Endothelial cell of umbilical vein (primary cell): ENCODE measurements at regions not wholly inside any gene's neighbourhood (a gene's known extent, or its start where the extent isn't known, plus 50 kb on each side); places are given as distances from the start of the nearest gene placed in this dataset.
"Not testable (repeated sequence)": the region's sequence is repeated elsewhere in the genome, so short reads cannot be mapped to it uniquely, and the experiment has no call there.

Source experiments
- BruUV-seq: library from RNA; stranded (reverse); fragments of 400-500 nt; replicated peaks from 2 replicates; lab custom pipeline; 2021; lab: Mats Ljungman, UMichigan
- CTCF ChIA-PET: fragments of 300-600, 350-600 bp; sonication (Branson Sonifier 250); formaldehyde crosslinking; loops from one replicate; lab custom pipeline; 2021; ENCODE audit warnings: antibody characterized with exemption, inconsistent platforms; lab: Charles Lee
- POLR2A ChIA-PET: fragments of 300-600, 350-600 bp; sonication (Branson Sonifier 250); formaldehyde crosslinking; loops from one replicate; lab custom pipeline; 2021; ENCODE audit warnings: antibody characterized with exemption, inconsistent platforms; lab: Charles Lee
- DNase-seq: peaks from one replicate; pipeline ENCODE4 v3.0.0-alpha.2; 2011; ENCODE audit warnings: low read depth, low spot score
- FAIRE-seq: peaks from 2 replicates; lab custom pipeline; 2011; peaks lifted over from hg19 to GRCh38; lab: Jason Lieb, UNC
- H2AFZ ChIP-seq: 2 replicates; pipeline ENCODE4 v1.6.0; 2012; ENCODE audit warnings: low read depth, low read length, control low read depth, inconsistent platforms
- H3K27ac ChIP-seq: 2 replicates; pipeline ENCODE4 v1.5.1; 2011; ENCODE audit warnings: low read depth, mild to moderate bottlenecking, control low read depth, low read length, moderate library complexity; ENCODE audit not compliant: insufficient read depth
- H3K27me3 ChIP-seq, 2 experiments: 2 replicates each; pipeline versions ENCODE4 v1.6.0 to v1.6.1; 2011; ENCODE audit warnings: low read length in 2 of 2, mixed read lengths in 1 of 2; ENCODE audit not compliant: control insufficient read depth in 2 of 2, insufficient read depth in 2 of 2
- H3K36me3 ChIP-seq, 2 experiments: 2 replicates in 1 of 2; 3 replicates in 1 of 2; pipeline ENCODE4 v1.5.1; 2011; ENCODE audit warnings: low read length in 2 of 2, mild to moderate bottlenecking in 1 of 2, moderate library complexity in 1 of 2; ENCODE audit not compliant: control insufficient read depth in 2 of 2, insufficient read depth in 2 of 2; ENCODE audit errors: extremely low read depth in 1 of 2
- H3K4me1 ChIP-seq: 3 replicates; pipeline ENCODE4 v1.5.1; 2011; ENCODE audit warnings: mild to moderate bottlenecking, low read length; ENCODE audit not compliant: control insufficient read depth, insufficient read depth; ENCODE audit errors: extremely low read depth
- H3K4me2 ChIP-seq: 2 replicates; pipeline ENCODE4 v1.6.1; 2011; ENCODE audit warnings: low read length, control low read depth, mixed read lengths; ENCODE audit not compliant: insufficient read depth
- H3K4me3 ChIP-seq, 3 experiments: fragments of 200-600 bp in 1 of 3; sonication (generic), shearing (Covaris generic) in 1 of 3; replicated peaks in 1 of 3; 2 replicates each; pipeline ENCODE4 v1.5.1; 2011 to 2016; ENCODE audit warnings: control low read depth in 3 of 3, low read length in 3 of 3, mild to moderate bottlenecking in 2 of 3, inconsistent platforms in 1 of 3, low read depth in 1 of 3, moderate library complexity in 1 of 3; ENCODE audit not compliant: insufficient read depth in 1 of 3
- H3K79me2 ChIP-seq: 2 replicates; pipeline ENCODE4 v1.6.0; 2012; ENCODE audit warnings: low read length, inconsistent platforms; ENCODE audit not compliant: control insufficient read depth, insufficient read depth
- H3K9ac ChIP-seq: replicated peaks from 2 replicates; pipeline ENCODE3; 2011; ENCODE audit warnings: low read length, control low read depth; ENCODE audit not compliant: insufficient read depth; ENCODE audit errors: extremely low read depth
- H3K9me1 ChIP-seq: replicated peaks from 3 replicates; pipeline ENCODE4 v1.6.0; 2011; ENCODE audit warnings: mild to moderate bottlenecking, low read length; ENCODE audit not compliant: control insufficient read depth, insufficient read depth; ENCODE audit errors: extremely low read depth
- H3K9me3 ChIP-seq: replicated peaks from 2 replicates; pipeline ENCODE4 v1.5.1; 2012; ENCODE audit warnings: low read length, inconsistent platforms; ENCODE audit not compliant: control insufficient read depth, insufficient read depth
- H4K20me1 ChIP-seq: replicated peaks from 2 replicates; pipeline ENCODE3; 2011; ENCODE audit warnings: mild to moderate bottlenecking, low read length; ENCODE audit not compliant: control insufficient read depth, insufficient read depth; ENCODE audit errors: extremely low read depth
- EZH2 ChIP-seq: IDR thresholded peaks from 2 replicates; pipeline ENCODE4 v1.6.1; 2012; ENCODE audit warnings: borderline replicate concordance, low read depth, mild to moderate bottlenecking, moderate library complexity, low read length, inconsistent platforms; ENCODE audit not compliant: severe bottlenecking
- FOS ChIP-seq: IDR thresholded peaks from 2 replicates; pipeline ENCODE4 v1.6.1; 2011; ENCODE audit warnings: mild to moderate bottlenecking, low read length, moderate library complexity, borderline replicate concordance; ENCODE audit not compliant: insufficient read depth
- GATA2 ChIP-seq: IDR thresholded peaks from 2 replicates; pipeline ENCODE4 v1.7.0; 2011; ENCODE audit warnings: low read depth, mild to moderate bottlenecking, moderate library complexity, mixed read lengths, low read length; ENCODE audit not compliant: insufficient read length, insufficient read depth
- JUN ChIP-seq: IDR thresholded peaks from 2 replicates; pipeline ENCODE4 v1.6.1; 2011; ENCODE audit warnings: borderline replicate concordance, low read depth; ENCODE audit not compliant: insufficient read length, insufficient read depth
- MYC ChIP-seq: IDR thresholded peaks from one replicate; pipeline ENCODE4 v1.6.1; 2011; ENCODE audit warnings: mild to moderate bottlenecking, low read depth, low read length
- POLR2A ChIP-seq: IDR thresholded peaks from 2 replicates; pipeline ENCODE4 v1.6.1; 2012; ENCODE audit warnings: low read depth, mild to moderate bottlenecking, control low read depth, low read length
- POLR2AphosphoS5 ChIP-seq: IDR thresholded peaks from 2 replicates; pipeline ENCODE4 v1.6.1; 2012; ENCODE audit warnings: low read depth, mild to moderate bottlenecking, control low read depth, low read length, moderate library complexity; ENCODE audit not compliant: insufficient read depth
- dilution Hi-C: fragments of 300-500 bp; cut with MboI; formaldehyde crosslinking; loops from one replicate; pipeline ENCODE4 v1.15.0; 2019; ENCODE audit warnings: low sequenced_read_pairs; ENCODE audit not compliant: extremely low pct_ligation_motif_present
- intact Hi-C: fragments of 100-400 bp; cut with micrococcal nuclease; formaldehyde crosslinking; loops from one replicate; pipeline ENCODE4 v1.10.0; 2022
- TF ChIP-seq, protein P1 (sequence below), 2 donors: IDR thresholded peaks; 1 replicate in 1 of 2; 2 replicates in 1 of 2; pipeline ENCODE4 v1.5.1; 2011; ENCODE audit warnings: low read length in 2 of 2, mild to moderate bottlenecking in 2 of 2, moderate library complexity in 2 of 2, control low read depth in 1 of 2, inconsistent platforms in 1 of 2, low read depth in 1 of 2; ENCODE audit not compliant: insufficient read depth in 1 of 2; ENCODE audit errors: extremely low read depth in 1 of 2
- TF ChIP-seq, protein P2 (sequence below): IDR thresholded peaks from 2 replicates; pipeline ENCODE4 v1.6.1; 2011; ENCODE audit not compliant: insufficient read depth, insufficient read length

DNA sequence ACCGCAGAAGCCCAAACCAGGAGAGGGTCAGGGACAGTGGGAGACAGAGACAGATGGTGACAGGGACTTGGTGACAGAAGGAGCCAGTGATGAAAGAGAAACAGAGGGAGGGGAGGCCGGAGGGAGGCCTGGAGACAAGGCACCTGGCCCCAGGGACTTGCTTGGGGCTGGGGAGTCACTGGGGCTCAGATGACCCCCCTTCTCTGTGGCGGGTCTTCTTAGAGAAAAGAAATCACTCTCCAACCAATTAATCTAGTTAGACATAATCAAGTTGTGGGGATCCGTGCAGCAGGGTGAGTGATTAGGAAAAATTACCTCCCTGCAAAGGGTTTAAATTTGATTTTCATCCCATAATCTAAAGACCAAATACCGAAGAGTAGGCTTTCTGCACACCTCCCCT lies 519.8 kb downstream of the PTPRU start:
- POLR2A ChIA-PET = no interaction called here
- no peaks in the 10 kb centered on the region for H3K9me1 ChIP-seq
- no peaks in the 10 kb centered on the region for H3K79me2 ChIP-seq
- intact Hi-C loops (no loop called here), dilution Hi-C loops (no loop called here)
- no peak overlapping the region for H2AFZ ChIP-seq
- H3K4me1 ChIP-seq = no peaks in the 10 kb centered on the region
- CTCF ChIA-PET = interaction anchor here (1.0 kb wide), 1 partner anchor 37 kb away, joined by 3 read pairs; no protein-coding TSS in a partner anchor
- TF ChIP-seq, protein P1, sequence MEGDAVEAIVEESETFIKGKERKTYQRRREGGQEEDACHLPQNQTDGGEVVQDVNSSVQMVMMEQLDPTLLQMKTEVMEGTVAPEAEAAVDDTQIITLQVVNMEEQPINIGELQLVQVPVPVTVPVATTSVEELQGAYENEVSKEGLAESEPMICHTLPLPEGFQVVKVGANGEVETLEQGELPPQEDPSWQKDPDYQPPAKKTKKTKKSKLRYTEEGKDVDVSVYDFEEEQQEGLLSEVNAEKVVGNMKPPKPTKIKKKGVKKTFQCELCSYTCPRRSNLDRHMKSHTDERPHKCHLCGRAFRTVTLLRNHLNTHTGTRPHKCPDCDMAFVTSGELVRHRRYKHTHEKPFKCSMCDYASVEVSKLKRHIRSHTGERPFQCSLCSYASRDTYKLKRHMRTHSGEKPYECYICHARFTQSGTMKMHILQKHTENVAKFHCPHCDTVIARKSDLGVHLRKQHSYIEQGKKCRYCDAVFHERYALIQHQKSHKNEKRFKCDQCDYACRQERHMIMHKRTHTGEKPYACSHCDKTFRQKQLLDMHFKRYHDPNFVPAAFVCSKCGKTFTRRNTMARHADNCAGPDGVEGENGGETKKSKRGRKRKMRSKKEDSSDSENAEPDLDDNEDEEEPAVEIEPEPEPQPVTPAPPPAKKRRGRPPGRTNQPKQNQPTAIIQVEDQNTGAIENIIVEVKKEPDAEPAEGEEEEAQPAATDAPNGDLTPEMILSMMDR (IDR thresholded peaks at IDR 0.05; ENCODE audit: extremely low read depth in 1 of 2, insufficient read depth in 1 of 2, low read depth in 1 of 2, low read length in 2 of 2) = no peak
- TF ChIP-seq FOS = no peak
- TF ChIP-seq POLR2A = no peak
- no peak for TF ChIP-seq EZH2
- TF ChIP-seq JUN = no peak
- TF ChIP-seq MYC = no peak
- TF ChIP-seq, protein P2, sequence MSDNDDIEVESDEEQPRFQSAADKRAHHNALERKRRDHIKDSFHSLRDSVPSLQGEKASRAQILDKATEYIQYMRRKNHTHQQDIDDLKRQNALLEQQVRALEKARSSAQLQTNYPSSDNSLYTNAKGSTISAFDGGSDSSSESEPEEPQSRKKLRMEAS = no peak
- TF ChIP-seq GATA2 = no peak
- no peak for TF ChIP-seq POLR2AphosphoS5
- no peak for FAIRE-seq
- H3K4me3 ChIP-seq = no peak overlapping the region
- H3K4me2 ChIP-seq = no peak overlapping the region
- DNase-seq = no peak
- no peaks in the 10 kb centered on the region for H3K9me3 ChIP-seq
- H3K9ac ChIP-seq = no peak overlapping the region
- no peaks in the 10 kb centered on the region for H4K20me1 ChIP-seq
- H3K27me3 ChIP-seq = no peaks in the 10 kb centered on the region
- no TSS peak for BruUV-seq
- no peaks in the 10 kb centered on the region for H3K36me3 ChIP-seq
- no peak overlapping the region for H3K27ac ChIP-seq

DNA sequence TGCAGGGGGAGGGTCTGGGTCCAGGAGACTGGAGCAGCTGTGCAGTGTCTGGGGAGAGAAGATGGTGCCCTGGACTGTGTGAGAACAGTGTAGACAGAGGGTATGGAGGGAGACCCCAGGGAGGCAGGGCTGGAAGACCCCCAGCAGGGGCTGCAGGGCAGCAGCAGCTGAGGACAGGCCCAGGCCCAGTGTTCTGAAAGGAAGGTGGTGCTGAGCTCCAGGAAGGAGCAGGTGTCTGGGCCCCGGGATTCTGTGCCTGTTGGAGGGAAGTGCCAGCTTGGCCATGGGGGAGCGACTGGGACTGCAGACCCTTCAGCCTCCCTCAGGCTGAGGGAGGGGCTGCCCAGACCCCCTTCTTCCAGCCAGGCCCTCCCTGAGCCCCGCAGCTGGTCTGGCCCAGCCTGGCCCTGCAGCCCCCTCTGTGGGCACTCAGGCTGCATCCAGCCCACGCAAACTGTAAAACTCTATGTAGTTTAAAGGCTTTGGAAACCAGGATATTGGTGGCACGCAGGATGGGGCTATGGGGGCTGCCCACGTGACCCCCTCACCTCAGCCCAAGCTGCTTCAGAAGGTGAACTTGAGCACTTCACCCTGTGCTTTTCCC lies 519.2 kb downstream of the PTPRU start:
- H3K79me2 ChIP-seq, H2AFZ ChIP-seq, H3K4me2 ChIP-seq, DNase-seq, BruUV-seq, H3K36me3 ChIP-seq, FAIRE-seq, H3K9ac ChIP-seq, H3K27ac ChIP-seq, H3K27me3 ChIP-seq, dilution Hi-C loops, POLR2A ChIA-PET, H4K20me1 ChIP-seq, intact Hi-C loops, H3K9me3 ChIP-seq, H3K4me1 ChIP-seq, H3K9me1 ChIP-seq, H3K4me3 ChIP-seq: not testable (repeated sequence)
- CTCF ChIA-PET = interaction anchor here (1.0 kb wide), 1 partner anchor 38 kb away, joined by 3 read pairs; no protein-coding TSS in a partner anchor
